Vagina (tissue), 2 donors: ENCODE measurements at regions not wholly inside any gene's neighbourhood (a gene's known extent, or its start where the extent isn't known, plus 50 kb on each side); places are given as distances from the start of the nearest gene placed in this dataset.

Experiments
- DNase-seq, 2 donors: peaks; one replicate each; pipeline ENCODE4 v3.0.0-alpha.2; 2017; ENCODE audit errors: extremely low spot score in 2 of 2
- H3K27ac ChIP-seq: fragments of 200-600 bp; sonication (generic); one replicate; pipeline ENCODE4 v1.5.1; 2019
- H3K27me3 ChIP-seq: fragments of 200-600 bp; sonication (generic); one replicate; pipeline ENCODE4 v1.5.1; 2019
- H3K36me3 ChIP-seq, 2 donors: fragments of 200-600 bp; sonication (generic); one replicate each; pipeline ENCODE4 v1.5.1; 2017 to 2019
- H3K4me1 ChIP-seq: fragments of 200-600 bp; sonication (generic); one replicate; pipeline ENCODE4 v1.5.1; 2019
- H3K4me3 ChIP-seq, 2 donors: fragments of 200-600 bp; sonication (generic); 1 replicate in 1 of 2; 2 replicates in 1 of 2; pipeline ENCODE4 v1.5.1; 2016 to 2019
- H3K9me3 ChIP-seq: fragments of 200-600 bp; sonication (generic); one replicate; pipeline ENCODE4 v1.5.1; 2019
- CTCF ChIP-seq, 3 experiments: fragments of 450-650 bp in 2 of 3; fragments of 200-600 bp in 1 of 3; sonication (generic) in 1 of 3; IDR thresholded peaks; one replicate each; pipeline ENCODE4 v1.5.1; 2017 to 2019; ENCODE audit warnings: antibody characterized with exemption in 3 of 3, mild to moderate bottlenecking in 2 of 3, moderate library complexity in 2 of 3
- POLR2A ChIP-seq, 2 donors: fragments of 450-650 bp; IDR thresholded peaks; one replicate each; pipeline ENCODE4 v1.6.1; 2017; ENCODE audit warnings: antibody characterized with exemption in 2 of 2, mild to moderate bottlenecking in 2 of 2, moderate library complexity in 2 of 2
- POLR2AphosphoS5 ChIP-seq, 2 donors: sonication (generic); formaldehyde crosslinking; IDR thresholded peaks; one replicate each; pipeline ENCODE4 v1.9.0; 2017; ENCODE audit warnings: antibody characterized with exemption in 2 of 2, mild to moderate bottlenecking in 2 of 2, low read depth in 1 of 2; ENCODE audit not compliant: insufficient read depth in 1 of 2
- intact Hi-C: fragments of 100-400 bp; cut with DNase I; formaldehyde crosslinking; loops from one replicate; pipeline ENCODE4 v1.15.1; 2023

DNA sequence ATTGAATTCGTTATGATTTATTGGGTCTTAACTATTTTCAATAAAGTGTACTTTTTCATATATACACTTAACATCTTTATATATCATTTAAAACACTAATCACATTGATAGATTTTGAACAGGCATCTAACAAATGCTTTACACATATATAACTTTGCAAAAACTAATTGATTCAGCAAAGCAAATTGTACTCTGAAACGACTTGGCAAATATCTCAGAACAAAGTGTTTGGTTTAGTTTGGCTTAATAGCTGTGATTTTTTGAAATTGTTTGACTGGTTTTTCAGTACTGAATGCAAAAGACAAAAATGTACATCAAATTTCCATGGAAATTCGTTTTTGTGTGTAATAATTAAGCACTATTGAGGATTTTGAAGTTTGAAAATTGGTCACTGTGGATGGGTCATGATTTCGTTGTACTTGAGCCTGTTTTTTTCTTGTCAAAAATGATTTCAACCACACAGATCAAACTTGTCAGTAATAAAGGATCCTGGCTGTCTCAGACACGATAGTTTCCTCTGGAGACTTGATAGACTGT is 125.3 kb upstream of the SLC25A13 start:
- Histone ChIP-seq H3K27ac (no peak overlapping the region), H3K27me3 (no peaks in the 10 kb centered on the region), H3K36me3 (no peaks in the 10 kb centered on the region), H3K9me3 (no peaks in the 10 kb centered on the region), H3K4me1 (no peaks in the 10 kb centered on the region), H3K4me3 (no peak overlapping the region)
- intact Hi-C loops: no loop called here
- TF ChIP-seq POLR2A (IDR thresholded peaks at IDR 0.05) (no peak), CTCF (IDR thresholded peaks at IDR 0.05) (no peak), POLR2AphosphoS5 (IDR thresholded peaks at IDR 0.05; ENCODE audit: insufficient read depth in 1 of 2, low read depth in 1 of 2) (no peak)
- no peak for DNase-seq

- H3K27ac ChIP-seq: no peak overlapping the region
- no peaks in the 10 kb centered on the region for H3K27me3 ChIP-seq
- no peaks in the 10 kb centered on the region for H3K9me3 ChIP-seq
- no peaks in the 10 kb centered on the region for H3K36me3 ChIP-seq
- DNase-seq: no peak
- H3K4me3 ChIP-seq: no peak overlapping the region
- H3K4me1 ChIP-seq: no peaks in the 10 kb centered on the region
- TF ChIP-seq POLR2A (IDR thresholded peaks at IDR 0.05) (no peak), POLR2AphosphoS5 (IDR thresholded peaks at IDR 0.05; ENCODE audit: insufficient read depth in 1 of 2, low read depth in 1 of 2) (no peak), CTCF (IDR thresholded peaks at IDR 0.05) (no peak)
- intact Hi-C loops: no loop called here
Observed at GRCh38 chr7:96441436-96442084, 119.7 kb upstream of the SLC25A13 start.

GRCh38 chr7:96440328-96440727 is 118.4 kb upstream of the SLC25A13 start:
- Histone ChIP-seq H3K9me3 (no peaks in the 10 kb centered on the region), H3K4me1 (no peaks in the 10 kb centered on the region), H3K4me3 (no peak overlapping the region), H3K27me3 (no peaks in the 10 kb centered on the region), H3K36me3 (no peaks in the 10 kb centered on the region), H3K27ac (no peak overlapping the region)
- DNase-seq: no peak
- intact Hi-C loops: no loop called here
- TF ChIP-seq POLR2AphosphoS5 (IDR thresholded peaks at IDR 0.05; ENCODE audit: insufficient read depth in 1 of 2, low read depth in 1 of 2): no peak

DNA sequence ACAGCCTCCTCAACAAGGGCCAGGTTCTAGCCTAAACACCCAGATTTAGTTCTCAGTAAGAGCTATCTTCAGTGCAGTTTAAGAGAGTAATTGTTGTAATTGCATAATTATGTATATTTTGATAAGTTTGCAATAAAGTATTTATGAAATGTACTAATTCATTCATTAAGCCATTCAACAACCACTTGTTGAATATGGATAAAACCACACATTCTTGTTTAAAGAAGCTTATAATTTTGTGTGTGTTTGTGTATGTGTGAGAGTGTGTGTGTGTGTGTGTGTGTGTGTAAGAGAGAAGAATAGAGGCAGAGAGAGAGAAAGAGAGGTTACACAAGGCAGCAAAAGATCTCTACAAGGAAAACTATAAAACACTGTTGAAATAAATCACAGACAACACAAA is 115.0 kb upstream of the SLC25A13 start:
- DNase-seq: no peak
- intact Hi-C loops: no loop called here
- TF ChIP-seq CTCF (IDR thresholded peaks at IDR 0.05): no peak
- TF ChIP-seq POLR2A (IDR thresholded peaks at IDR 0.05): no peak
- no peak for TF ChIP-seq POLR2AphosphoS5 (IDR thresholded peaks at IDR 0.05; ENCODE audit: insufficient read depth in 1 of 2, low read depth in 1 of 2)
- no peak overlapping the region for H3K27ac ChIP-seq
- H3K4me1 ChIP-seq: no peaks in the 10 kb centered on the region
- H3K4me3 ChIP-seq: no peak overlapping the region
- no peaks in the 10 kb centered on the region for H3K36me3 ChIP-seq
- H3K9me3 ChIP-seq: no peaks in the 10 kb centered on the region
- H3K27me3 ChIP-seq: no peaks in the 10 kb centered on the region

DNA sequence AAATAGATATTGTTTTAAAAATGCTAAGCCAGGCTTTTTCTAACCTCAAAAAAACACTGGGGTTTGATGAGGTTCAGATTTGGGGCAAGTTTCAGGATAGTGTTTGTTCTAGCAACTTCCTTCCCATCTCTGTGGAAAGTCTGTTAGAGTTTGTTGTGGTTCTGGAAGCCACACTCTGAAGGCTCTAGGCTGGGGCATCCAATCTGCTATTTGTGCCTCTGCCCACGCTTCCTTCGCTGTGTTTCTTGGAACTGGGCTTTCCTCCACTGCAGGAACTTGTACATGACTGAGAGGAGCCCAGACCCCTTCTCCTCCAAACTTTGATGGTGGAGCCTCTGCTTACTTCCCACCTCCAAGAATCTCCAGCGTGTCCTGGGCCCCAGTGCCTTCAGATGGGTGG is 108.5 kb upstream of the SLC25A13 start:
- H3K9me3 ChIP-seq: no peaks in the 10 kb centered on the region
- H3K27ac ChIP-seq: no peak overlapping the region
- H3K27me3 ChIP-seq: no peaks in the 10 kb centered on the region
- H3K36me3 ChIP-seq: no peaks in the 10 kb centered on the region
- TF ChIP-seq CTCF (IDR thresholded peaks at IDR 0.05) (no peak), POLR2A (IDR thresholded peaks at IDR 0.05) (no peak), POLR2AphosphoS5 (IDR thresholded peaks at IDR 0.05; ENCODE audit: insufficient read depth in 1 of 2, low read depth in 1 of 2) (no peak)
- H3K4me1 ChIP-seq: no peaks in the 10 kb centered on the region
- intact Hi-C loops: loop anchor here (2.0 kb wide), 1 partner anchor 32 kb away; no protein-coding TSS in a partner anchor
- DNase-seq: no peak
- no peak overlapping the region for H3K4me3 ChIP-seq
